ENCODE measurements at regions not wholly inside any gene's neighbourhood (a gene's known extent, or its start where the extent isn't known, plus 50 kb on each side); places are given as distances from the start of the nearest gene placed in this dataset.
A peak's percentile ranks its signal among the peaks of the same experiment; 100 is the strongest.

DNA sequence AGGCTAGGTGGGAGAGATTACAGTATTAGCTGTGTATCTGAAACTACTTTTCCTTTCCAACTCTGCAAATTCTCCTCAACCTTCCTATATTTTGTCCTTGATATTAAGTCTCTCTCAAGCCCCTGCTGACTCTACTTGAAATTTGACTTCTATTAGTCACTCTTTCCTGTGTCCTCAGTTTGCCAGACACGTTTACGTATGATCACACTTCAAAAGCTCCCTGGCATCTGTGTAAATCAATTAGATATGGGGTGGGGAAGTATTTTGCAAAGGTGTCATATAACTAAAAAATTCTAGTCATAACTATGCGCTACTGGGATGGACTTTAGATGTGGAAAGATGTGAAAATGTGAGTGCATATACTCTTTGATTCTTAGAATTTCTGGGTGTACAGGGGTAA lies 67.4 kb upstream of the ARHGAP24 start:
- Mint-ChIP-seq H3K4me1 (ENCODE audit: low read depth, unreplicated experiment) (peaks cover 4% of the 10 kb centered on the region), H3K36me3 (ENCODE audit: low read depth, unreplicated experiment) (no peaks in the 10 kb centered on the region), H3K27ac (ENCODE audit: unreplicated experiment) (no peak overlapping the region), H3K4me3 (ENCODE audit: unreplicated experiment) (no peak overlapping the region), H3K27me3 (ENCODE audit: low read depth, unreplicated experiment) (no peaks in the 10 kb centered on the region), H3K9me3 (ENCODE audit: unreplicated experiment) (no peaks in the 10 kb centered on the region)
- Histone ChIP-seq H3K4me2 (ENCODE audit: low read length) (no peak overlapping the region), H3K36me3 (ENCODE audit: insufficient read depth, low read length) (no peaks in the 10 kb centered on the region), H3K27me3 (ENCODE audit: insufficient read depth, low read length) (no peaks in the 10 kb centered on the region), H3K27ac (ENCODE audit: low read depth, low read length) (no peak overlapping the region), H3K9me3 (ENCODE audit: insufficient read depth, low read depth, low read length) (no peaks in the 10 kb centered on the region), H4K20me1 (ENCODE audit: insufficient read depth, low read length) (no peaks in the 10 kb centered on the region), H3K4me3 (ENCODE audit: insufficient read depth, low read depth, low read length) (no peak overlapping the region), H3K79me2 (ENCODE audit: insufficient read depth, low read length) (no peaks in the 10 kb centered on the region), H3K4me1 (ENCODE audit: insufficient read depth, low read length) (no peaks in the 10 kb centered on the region), H3K9ac (ENCODE audit: low read length) (no peak overlapping the region), H2AFZ (ENCODE audit: low read depth, low read length) (no peak overlapping the region)
- DNase-seq (ENCODE audit: low read depth) (peak; percentile 24), FAIRE-seq (no peak)
- TF ChIP-seq CTCF (IDR thresholded peaks at IDR 0.05; ENCODE audit: insufficient read depth, low read depth, low read length) (no peak), EZH2 (IDR thresholded peaks at IDR 0.05; ENCODE audit: insufficient read depth, low read length) (no peak)

DNA sequence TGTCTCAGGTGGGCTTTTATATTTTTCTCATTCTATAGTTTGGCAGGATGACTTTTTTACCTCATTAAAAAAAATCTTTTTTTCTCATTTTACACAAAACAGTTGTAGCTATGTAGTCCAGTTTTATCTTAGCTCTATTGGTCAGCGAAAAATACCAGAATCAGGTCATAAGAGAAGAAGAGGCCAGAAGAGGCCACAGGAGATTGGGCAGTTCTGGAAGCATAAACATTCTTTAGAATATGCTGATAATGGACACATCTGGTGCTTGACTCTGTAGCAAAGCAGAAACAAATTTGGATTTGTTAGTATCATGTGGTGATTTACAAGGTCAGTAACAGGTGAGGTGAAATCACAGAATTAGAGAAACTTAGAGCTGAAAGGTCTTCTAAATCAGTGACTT lies 66.6 kb upstream of the ARHGAP24 start:
- Mint-ChIP-seq H3K27ac (ENCODE audit: unreplicated experiment) (no peak overlapping the region), H3K36me3 (ENCODE audit: low read depth, unreplicated experiment) (no peaks in the 10 kb centered on the region), H3K27me3 (ENCODE audit: low read depth, unreplicated experiment) (no peaks in the 10 kb centered on the region), H3K4me1 (ENCODE audit: low read depth, unreplicated experiment) (peaks cover 4% of the 10 kb centered on the region), H3K4me3 (ENCODE audit: unreplicated experiment) (no peak overlapping the region), H3K9me3 (ENCODE audit: unreplicated experiment) (no peaks in the 10 kb centered on the region)
- Histone ChIP-seq H3K79me2 (ENCODE audit: insufficient read depth, low read length) (no peaks in the 10 kb centered on the region), H3K9ac (ENCODE audit: low read length) (no peak overlapping the region), H3K27ac (ENCODE audit: low read depth, low read length) (no peak overlapping the region), H3K4me3 (ENCODE audit: insufficient read depth, low read depth, low read length) (no peak overlapping the region), H3K4me2 (ENCODE audit: low read length) (no peak overlapping the region), H2AFZ (ENCODE audit: low read depth, low read length) (no peak overlapping the region), H3K4me1 (ENCODE audit: insufficient read depth, low read length) (no peaks in the 10 kb centered on the region), H3K9me3 (ENCODE audit: insufficient read depth, low read depth, low read length) (no peaks in the 10 kb centered on the region), H4K20me1 (ENCODE audit: insufficient read depth, low read length) (no peaks in the 10 kb centered on the region), H3K27me3 (ENCODE audit: insufficient read depth, low read length) (no peaks in the 10 kb centered on the region), H3K36me3 (ENCODE audit: insufficient read depth, low read length) (no peaks in the 10 kb centered on the region)
- DNase-seq (ENCODE audit: low read depth) (no peak), FAIRE-seq (no peak)
- TF ChIP-seq EZH2 (IDR thresholded peaks at IDR 0.05; ENCODE audit: insufficient read depth, low read length) = no peak
- TF ChIP-seq CTCF (IDR thresholded peaks at IDR 0.05; ENCODE audit: insufficient read depth, low read depth, low read length) = no peak

DNA sequence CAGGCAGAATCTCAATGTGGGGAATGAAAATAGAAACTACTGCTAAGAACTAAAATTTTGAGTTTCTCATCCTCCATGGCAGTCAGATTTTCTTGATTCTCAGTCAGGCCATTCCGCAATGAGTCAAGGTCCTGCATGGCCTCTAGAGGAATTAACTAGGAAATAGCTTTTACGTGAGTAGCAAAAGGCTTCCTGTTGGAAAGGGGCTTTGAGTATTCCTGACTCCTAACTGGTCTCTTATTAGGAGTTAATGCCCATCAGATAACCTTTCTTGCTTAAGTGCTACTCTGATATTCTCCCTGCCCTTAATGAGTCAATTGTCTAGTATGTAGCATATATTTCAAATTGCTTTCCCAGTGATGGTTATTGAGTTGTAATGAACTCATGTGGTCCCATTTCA lies 65.7 kb upstream of the ARHGAP24 start:
- H3K9me3 Mint-ChIP-seq (ENCODE audit: unreplicated experiment) = no peaks in the 10 kb centered on the region
- no peaks in the 10 kb centered on the region for H3K36me3 ChIP-seq (ENCODE audit: insufficient read depth, low read length)
- H3K27me3 ChIP-seq (ENCODE audit: insufficient read depth, low read length) = no peaks in the 10 kb centered on the region
- H2AFZ ChIP-seq (ENCODE audit: low read depth, low read length) = no peak overlapping the region
- H3K4me3 Mint-ChIP-seq (ENCODE audit: unreplicated experiment) = no peak overlapping the region
- H3K9ac ChIP-seq (ENCODE audit: low read length) = no peak overlapping the region
- FAIRE-seq (no peak), DNase-seq (ENCODE audit: low read depth) (peak; percentile 25)
- H3K36me3 Mint-ChIP-seq (ENCODE audit: low read depth, unreplicated experiment) = no peaks in the 10 kb centered on the region
- H3K4me3 ChIP-seq (ENCODE audit: insufficient read depth, low read depth, low read length) = no peak overlapping the region
- no peaks in the 10 kb centered on the region for H3K79me2 ChIP-seq (ENCODE audit: insufficient read depth, low read length)
- TF ChIP-seq EZH2 (IDR thresholded peaks at IDR 0.05; ENCODE audit: insufficient read depth, low read length) (no peak), CTCF (IDR thresholded peaks at IDR 0.05; ENCODE audit: insufficient read depth, low read depth, low read length) (no peak)
- H4K20me1 ChIP-seq (ENCODE audit: insufficient read depth, low read length) = no peaks in the 10 kb centered on the region
- peaks cover 4% of the 10 kb centered on the region for H3K4me1 Mint-ChIP-seq (ENCODE audit: low read depth, unreplicated experiment)
- no peaks in the 10 kb centered on the region for H3K27me3 Mint-ChIP-seq (ENCODE audit: low read depth, unreplicated experiment)
- H3K27ac Mint-ChIP-seq (ENCODE audit: unreplicated experiment) = no peak overlapping the region
- H3K27ac ChIP-seq (ENCODE audit: low read depth, low read length) = no peak overlapping the region
- no peak overlapping the region for H3K4me2 ChIP-seq (ENCODE audit: low read length)
- no peaks in the 10 kb centered on the region for H3K4me1 ChIP-seq (ENCODE audit: insufficient read depth, low read length)
- H3K9me3 ChIP-seq (ENCODE audit: insufficient read depth, low read depth, low read length) = no peaks in the 10 kb centered on the region
